ENCODE measurements at regions not wholly inside any gene's neighbourhood (a gene's known extent, or its start where the extent isn't known, plus 50 kb on each side); places are given as distances from the start of the nearest gene placed in this dataset.

DNA sequence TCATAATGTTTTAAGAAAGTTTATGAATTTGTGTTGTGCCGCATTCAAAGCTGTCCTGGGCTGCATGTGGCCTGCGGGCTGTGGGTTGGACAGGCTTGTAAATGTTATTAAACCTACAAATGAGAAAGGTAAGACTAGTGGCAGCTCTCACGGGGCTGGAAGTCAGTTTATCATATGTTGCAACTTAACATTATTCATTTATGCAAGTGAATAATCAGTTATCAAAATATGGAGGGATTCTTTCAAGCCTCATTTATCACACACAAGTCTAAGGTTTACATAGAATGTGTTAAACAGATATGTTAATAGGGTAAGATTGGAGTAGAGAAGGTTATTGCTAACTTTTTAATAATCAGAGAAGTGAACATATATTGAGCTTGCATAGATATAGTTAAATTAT lies 442.5 kb upstream of the RGS6 start (continued):
- TF ChIP-seq, protein P1, sequence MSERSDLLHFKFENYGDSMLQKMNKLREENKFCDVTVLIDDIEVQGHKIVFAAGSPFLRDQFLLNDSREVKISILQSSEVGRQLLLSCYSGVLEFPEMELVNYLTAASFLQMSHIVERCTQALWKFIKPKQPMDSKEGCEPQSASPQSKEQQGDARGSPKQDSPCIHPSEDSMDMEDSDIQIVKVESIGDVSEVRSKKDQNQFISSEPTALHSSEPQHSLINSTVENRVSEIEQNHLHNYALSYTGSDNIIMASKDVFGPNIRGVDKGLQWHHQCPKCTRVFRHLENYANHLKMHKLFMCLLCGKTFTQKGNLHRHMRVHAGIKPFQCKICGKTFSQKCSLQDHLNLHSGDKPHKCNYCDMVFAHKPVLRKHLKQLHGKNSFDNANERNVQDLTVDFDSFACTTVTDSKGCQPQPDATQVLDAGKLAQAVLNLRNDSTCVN (CRISPR knock-in tag; IDR thresholded peaks at IDR 0.05), result no peak
- TF ChIP-seq FOXP1 (CRISPR knock-in tag; IDR thresholded peaks at IDR 0.05), result no peak

DNA sequence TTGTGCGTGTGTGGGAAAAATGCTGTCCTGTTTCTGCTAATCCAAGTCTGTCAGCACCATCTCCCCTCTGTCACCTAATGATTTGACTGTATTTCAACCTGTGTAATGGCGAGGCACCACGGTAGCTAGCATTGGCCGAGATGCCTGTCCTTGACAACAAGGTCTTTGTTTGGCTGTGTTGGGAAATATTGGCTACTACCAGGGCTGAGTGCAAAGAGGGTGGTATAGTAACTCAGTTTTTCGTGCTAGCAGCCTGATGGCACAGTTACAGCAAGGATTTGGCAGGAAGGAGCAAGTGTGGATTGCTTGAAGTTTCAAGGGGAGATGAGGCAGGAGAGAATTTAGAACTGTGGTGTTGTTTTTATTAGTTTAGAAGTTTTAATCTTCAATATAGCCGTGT lies 440.3 kb upstream of the RGS6 start:
- Histone ChIP-seq H3K27ac (ENCODE audit: extremely low read depth, low read depth, low read length) (no peak overlapping the region; the same call in 2 of the 3 replicates), H4K20me1 (replicated peaks; ENCODE audit: control insufficient read depth, insufficient read depth, low read length) (no peaks in the 10 kb centered on the region), H3K9ac (ENCODE audit: insufficient read depth in 1 of 2, low read depth in 2 of 2, low read length in 2 of 2) (no peak overlapping the region), H3K27me3 (ENCODE audit: control insufficient read depth in 2 of 2, insufficient read depth in 2 of 2, low read length in 2 of 2) (no peaks in the 10 kb centered on the region), H3K79me2 (ENCODE audit: control insufficient read depth, insufficient read depth, low read length) (no peaks in the 10 kb centered on the region), H3K4me2 (ENCODE audit: insufficient read depth, low read length) (no peak overlapping the region), H3K9me1 (ENCODE audit: control insufficient read depth, insufficient read depth, low read length) (no peaks in the 10 kb centered on the region), H2AFZ (ENCODE audit: low read depth, low read length) (no peak overlapping the region), H3K9me3 (replicated peaks; ENCODE audit: control insufficient read depth, insufficient read depth, low read depth, low read length) (no peaks in the 10 kb centered on the region), H3K36me3 (ENCODE audit: control insufficient read depth, insufficient read depth, low read length) (no peaks in the 10 kb centered on the region), H3K4me3 (no peak overlapping the region), H3K4me1 (replicated peaks in 1 of 2; ENCODE audit: control insufficient read depth in 2 of 2, insufficient read depth in 2 of 2, low read length in 2 of 2) (peaks cover 0 to 6% of the 10 kb centered on the region in 2 experiments; a peak in 3 of 5 replicates)
- WGBS (ENCODE audit: insufficient coverage, low coverage, missing lambda C conversion rate), result 73% methylated on average over 5 of the region's 6 CpGs
- intact Hi-C loops (cut with micrococcal nuclease) (no loop called here), in situ Hi-C loops (cut with MboI) (no loop called here)
- TF ChIP-seq, protein P2, sequence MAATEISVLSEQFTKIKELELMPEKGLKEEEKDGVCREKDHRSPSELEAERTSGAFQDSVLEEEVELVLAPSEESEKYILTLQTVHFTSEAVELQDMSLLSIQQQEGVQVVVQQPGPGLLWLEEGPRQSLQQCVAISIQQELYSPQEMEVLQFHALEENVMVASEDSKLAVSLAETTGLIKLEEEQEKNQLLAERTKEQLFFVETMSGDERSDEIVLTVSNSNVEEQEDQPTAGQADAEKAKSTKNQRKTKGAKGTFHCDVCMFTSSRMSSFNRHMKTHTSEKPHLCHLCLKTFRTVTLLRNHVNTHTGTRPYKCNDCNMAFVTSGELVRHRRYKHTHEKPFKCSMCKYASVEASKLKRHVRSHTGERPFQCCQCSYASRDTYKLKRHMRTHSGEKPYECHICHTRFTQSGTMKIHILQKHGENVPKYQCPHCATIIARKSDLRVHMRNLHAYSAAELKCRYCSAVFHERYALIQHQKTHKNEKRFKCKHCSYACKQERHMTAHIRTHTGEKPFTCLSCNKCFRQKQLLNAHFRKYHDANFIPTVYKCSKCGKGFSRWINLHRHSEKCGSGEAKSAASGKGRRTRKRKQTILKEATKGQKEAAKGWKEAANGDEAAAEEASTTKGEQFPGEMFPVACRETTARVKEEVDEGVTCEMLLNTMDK (IDR thresholded peaks at IDR 0.05; ENCODE audit: borderline replicate concordance, insufficient read depth, low read depth, low read length, poor library complexity, severe bottlenecking), result no peak
- TF ChIP-seq, protein P3, sequence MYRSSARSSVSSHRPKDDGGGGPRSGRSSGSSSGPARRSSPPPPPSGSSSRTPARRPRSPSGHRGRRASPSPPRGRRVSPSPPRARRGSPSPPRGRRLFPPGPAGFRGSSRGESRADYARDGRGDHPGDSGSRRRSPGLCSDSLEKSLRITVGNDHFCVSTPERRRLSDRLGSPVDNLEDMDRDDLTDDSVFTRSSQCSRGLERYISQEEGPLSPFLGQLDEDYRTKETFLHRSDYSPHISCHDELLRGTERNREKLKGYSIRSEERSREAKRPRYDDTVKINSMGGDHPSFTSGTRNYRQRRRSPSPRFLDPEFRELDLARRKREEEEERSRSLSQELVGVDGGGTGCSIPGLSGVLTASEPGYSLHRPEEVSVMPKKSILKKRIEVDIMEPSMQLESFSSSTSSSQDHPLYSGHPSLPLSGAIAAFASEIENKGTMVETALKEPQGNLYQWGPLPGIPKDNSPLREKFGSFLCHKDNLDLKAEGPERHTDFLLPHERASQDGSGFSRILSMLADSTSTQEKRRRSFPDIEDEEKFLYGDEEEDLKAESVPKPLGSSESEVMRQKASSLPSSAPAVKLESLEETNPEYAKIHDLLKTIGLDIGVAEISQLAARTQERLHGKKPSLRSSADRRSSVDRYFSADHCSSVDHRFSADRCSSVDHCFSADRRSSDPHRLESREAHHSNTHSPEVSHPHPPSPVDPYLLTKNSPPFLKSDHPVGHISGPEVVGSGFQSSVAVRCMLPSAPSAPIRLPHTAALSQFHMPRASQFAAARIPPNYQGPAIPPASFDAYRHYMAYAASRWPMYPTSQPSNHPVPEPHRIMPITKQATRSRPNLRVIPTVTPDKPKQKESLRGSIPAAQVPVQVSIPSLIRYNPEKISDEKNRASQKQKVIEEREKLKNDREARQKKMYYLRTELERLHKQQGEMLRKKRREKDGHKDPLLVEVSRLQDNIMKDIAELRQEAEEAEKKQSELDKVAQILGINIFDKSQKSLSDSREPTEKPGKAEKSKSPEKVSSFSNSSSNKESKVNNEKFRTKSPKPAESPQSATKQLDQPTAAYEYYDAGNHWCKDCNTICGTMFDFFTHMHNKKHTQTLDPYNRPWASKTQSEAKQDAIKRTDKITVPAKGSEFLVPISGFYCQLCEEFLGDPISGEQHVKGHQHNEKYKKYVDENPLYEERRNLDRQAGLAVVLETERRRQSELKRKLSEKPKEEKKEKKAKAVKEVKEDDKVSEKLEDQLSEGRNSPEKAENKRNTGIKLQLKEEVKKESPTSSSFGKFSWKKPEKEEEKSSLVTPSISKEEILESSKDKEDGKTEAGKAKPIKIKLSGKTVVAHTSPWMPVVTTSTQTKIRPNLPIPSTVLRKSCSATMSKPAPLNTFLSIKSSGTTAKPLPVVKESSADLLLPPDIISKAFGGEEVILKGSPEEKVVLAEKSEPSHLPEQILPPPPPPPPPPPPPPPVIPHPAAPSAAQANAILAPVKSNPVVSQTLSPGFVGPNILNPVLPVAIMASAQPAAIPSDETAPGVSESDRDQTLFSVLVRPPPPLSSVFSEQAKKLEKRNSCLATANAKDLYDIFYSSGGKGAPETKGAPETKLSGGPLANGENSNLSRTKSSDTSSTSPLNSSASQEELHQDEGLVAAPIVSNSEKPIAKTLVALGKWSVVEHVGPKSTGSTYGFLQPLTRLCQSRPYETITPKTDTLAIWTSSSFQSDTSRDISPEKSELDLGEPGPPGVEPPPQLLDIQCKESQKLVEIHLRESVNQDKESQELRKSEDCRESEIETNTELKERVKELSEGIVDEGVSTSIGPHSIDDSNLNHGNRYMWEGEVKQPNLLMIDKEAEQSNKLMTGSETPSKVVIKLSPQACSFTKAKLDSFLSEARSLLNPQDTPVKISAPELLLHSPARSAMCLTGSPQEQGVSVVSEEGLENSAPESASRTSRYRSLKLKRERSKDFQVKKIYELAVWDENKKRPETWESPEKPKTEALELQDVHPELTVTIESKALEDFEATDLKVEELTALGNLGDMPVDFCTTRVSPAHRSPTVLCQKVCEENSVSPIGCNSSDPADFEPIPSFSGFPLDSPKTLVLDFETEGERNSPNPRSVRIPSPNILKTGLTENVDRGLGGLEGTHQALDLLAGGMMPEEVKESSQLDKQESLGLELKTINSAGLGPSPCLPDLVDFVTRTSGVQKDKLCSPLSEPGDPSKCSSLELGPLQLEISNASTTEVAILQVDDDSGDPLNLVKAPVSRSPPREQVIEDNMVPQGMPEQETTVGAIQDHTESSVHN (IDR thresholded peaks at IDR 0.05; ENCODE audit: borderline replicate concordance in 1 of 2, low read depth in 1 of 2), result no peak
- TF ChIP-seq HSF4 (CRISPR knock-in tag; IDR thresholded peaks at IDR 0.05; ENCODE audit: borderline replicate concordance), result no peak
- TF ChIP-seq ZC3H11A (IDR thresholded peaks at IDR 0.05; ENCODE audit: low read depth, low read length), result no peak
- TF ChIP-seq ELF1 (tag; IDR thresholded peaks at IDR 0.05), result no peak
- no peak for TF ChIP-seq CXXC5 (CRISPR knock-in tag; IDR thresholded peaks at IDR 0.05)
- TF ChIP-seq BRD9 (IDR thresholded peaks at IDR 0.05; ENCODE audit: low read depth, partially characterized antibody), result no peak
- TF ChIP-seq SMARCE1 (IDR thresholded peaks at IDR 0.05), result no peak
- ATAC-seq (no peak), FAIRE-seq (no peak), DNase-seq (ENCODE audit: extremely low read depth in 1 of 4, low spot score in 3 of 4) (no peak)
- no TSS peak for BruUV-seq (replicated peaks)
- CTCF ChIA-PET (ENCODE audit: low intra/inter-chr PET ratio), result no interaction called here
- POLR2A ChIA-PET, result no interaction called here

Data from K562 (cell line).